GM21528 (cell line): ENCODE measurements at regions not wholly inside any gene's neighbourhood (a gene's known extent, or its start where the extent isn't known, plus 50 kb on each side); places are given as distances from the start of the nearest gene placed in this dataset.

Experiments
- ATAC-seq: cut with Tn5 transposase; IDR thresholded peaks from one replicate; pipeline ENCODE4 v1.9.1; 2021; ENCODE audit warnings: mild to moderate bottlenecking, moderate library complexity; ENCODE audit not compliant: unreplicated experiment, low FRiP score

DNA sequence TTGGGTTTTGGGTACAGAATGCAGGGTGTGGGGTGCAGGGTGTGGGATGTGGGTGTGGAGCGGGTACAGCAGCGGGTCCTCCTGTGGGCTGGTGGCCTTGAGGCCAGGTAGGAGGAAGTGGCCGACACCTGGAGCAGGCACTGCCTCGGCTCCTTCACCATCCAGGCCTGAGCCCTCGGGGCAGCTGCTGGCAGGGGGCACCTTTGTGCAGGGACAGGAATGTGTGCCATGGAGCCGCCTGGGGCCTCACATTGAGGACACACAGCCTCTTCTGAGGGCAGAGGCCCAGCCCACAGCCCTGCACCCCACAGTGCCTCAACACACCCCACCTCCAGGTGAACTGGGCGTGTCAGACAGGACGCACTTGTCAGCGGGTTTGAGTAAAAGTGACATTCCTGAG lies 984.0 kb downstream of the BRD1 start:
- ATAC-seq: no peak

DNA sequence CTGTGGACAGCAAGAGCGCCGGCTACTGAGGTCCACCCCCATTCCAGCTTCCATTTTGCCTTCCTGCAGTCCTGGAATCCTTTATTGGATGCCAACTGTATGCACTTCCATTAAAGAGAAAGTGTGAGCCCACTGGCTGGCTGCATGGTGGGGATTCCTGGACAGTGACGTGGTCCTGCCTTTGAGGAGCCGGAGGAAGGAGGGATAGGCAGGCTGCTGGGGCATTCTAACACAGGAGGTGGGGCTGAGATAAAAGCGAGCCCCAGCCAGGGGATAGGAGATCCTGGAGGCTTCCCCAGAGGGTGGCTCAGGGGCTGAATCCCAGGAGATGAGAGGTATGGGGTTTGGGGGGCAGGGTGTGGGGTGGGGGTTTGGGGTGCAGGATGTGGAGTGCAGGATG lies 984.7 kb downstream of the BRD1 start:
- no peak for ATAC-seq

DNA sequence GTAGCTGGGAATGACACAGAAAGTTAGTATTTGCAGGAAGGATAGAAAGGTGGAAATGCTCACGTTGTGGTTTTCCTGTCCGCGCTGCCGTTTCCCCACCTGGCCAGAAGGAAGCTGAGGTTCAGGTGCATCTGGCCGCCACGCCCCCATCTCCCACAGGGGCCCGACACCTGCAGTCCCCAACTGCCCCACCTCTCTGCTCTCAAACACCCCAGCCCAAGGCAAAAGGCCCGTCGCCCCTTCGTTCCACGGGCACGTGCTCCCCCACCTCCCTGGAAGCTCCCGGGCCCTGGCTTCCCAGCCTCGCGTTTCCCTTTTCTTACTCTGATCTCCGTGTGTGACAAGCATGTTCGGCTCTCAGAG lies 985.1 kb downstream of the BRD1 start:
- no peak for ATAC-seq

DNA sequence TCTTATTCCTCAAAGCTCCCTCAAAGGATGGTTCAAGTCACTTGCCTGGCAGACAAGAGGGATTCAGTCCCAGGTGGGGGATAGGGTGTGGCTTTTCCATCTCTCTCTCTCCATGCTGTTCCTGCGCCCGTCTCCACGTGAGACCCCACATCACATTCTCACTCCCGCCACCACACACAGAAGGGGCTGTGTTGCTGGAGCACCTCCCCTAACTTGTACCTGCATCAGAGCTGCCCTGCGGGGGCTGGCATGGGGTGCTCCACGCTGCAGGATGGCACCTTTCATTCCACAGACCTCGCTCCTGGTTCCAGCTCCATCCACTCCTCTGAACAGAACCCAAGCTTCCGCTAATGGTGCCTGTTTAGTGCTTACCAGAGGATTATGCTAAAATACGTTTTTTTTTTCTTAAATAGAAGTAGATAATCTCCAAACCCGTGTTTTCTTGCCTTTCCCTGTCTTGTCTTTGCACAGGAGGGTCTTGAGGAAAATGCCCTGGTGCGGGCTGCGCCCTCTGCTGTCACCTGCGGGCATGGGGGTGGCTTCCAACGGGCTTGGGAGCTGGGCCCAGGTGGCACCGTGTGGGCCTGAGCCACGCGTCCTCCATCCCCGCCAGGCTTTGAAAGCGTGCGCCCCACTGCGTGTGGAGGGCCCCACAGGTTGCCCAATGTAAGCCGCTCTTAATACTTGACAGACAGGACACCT lies 985.6 kb downstream of the BRD1 start:
- no peak for ATAC-seq

DNA sequence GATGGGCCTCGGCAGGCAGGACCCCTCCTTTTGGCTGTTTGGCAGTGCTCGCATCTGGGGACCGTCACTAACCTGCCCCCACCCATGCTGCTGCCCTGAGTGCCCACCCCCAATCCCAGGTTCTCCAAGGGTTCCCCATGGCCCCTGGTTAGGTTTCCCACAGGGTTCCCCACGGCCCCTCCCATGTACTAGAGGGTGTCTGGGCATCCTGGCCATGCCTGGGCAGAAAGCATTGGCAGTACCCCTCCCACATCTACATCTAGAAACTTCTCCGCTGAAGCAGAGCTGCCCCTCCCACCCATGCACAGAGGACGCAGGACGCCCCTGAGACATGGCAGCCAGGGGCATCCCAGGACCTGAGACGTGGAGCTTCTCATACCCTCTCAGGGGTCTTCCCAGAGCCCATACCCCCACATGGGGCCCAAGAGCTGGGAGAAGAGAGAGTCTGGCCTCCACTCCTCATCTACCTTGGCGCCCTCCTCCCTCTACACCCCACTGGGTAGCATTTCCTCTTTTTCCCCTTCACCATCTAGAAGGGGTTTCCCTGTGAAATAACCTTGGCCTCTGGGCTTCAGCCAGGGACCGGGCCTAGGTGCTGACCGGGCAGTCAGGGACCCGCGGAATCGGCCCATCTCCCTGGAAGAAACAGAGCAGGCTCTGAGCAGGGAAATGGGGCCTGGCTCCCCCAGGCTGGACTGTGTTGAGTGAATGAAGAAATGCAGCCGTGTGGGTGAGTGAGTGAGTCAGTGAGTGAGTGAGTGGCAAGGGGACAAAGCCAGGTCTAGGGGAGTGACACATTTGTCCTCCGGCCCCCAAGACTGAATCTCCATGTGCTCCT lies 987.3 kb downstream of the BRD1 start:
- no peak for ATAC-seq

DNA sequence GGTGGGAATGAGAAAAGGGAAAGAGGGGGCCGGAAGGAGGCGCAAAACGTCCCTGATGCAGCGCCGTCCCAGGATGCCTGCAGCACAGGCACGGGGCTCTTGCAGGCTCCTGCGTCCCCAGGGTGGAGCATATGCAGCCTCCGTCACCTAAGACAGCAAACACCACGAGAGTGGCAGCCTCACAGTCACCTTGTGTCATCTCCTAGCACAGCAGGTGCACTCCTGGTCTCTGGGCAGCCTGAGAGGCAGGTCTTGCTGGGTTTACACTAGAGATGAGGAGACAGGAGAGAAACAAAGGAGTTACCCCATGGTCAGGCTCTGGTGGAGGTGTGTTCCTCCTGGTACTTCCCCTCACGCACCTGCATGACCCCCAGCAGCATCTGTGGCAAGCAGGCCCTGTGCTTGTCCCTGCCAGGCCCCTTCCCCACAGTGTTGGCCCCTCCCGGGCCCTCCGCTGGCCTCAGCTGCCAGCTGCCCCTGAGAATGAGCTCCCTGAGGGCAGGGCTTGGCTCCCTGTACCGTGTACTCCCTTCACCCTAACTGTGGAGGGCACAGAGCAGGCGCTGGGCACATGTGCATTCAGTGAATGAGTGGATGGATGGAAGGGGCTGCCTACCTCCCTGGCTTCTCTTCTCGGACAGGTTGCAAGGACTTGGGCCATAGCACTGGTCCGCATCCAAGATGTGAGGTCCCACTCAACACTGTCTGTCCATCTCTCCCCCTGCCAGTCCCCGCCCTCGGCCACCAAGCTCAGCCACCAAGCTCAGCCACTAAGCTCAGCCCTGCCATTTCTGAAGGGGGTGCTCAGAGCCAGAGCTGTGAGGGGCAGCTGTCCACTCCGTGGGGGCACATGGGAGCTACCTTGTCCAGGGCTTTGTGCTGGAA lies 988.6 kb downstream of the BRD1 start:
- ATAC-seq: no peak

DNA sequence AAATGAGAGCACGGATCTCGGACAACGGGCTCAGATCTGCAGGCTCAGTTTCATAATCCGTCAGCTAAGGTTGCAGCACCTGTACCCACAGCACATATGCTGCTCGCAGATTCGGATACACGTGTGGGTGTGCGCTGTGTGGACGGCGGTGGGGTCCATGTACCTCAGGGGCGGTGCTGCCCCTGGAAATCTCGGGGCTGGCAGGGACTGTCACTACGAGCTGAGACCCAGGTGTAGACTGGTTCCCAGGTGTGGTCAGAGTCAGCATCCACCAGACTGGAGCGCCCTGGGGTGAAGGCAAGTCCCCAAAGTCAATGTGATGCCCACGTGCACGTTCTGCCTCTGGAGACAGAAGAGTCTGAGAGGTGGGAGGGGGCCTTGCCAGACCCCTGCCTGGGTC lies 989.3 kb downstream of the BRD1 start:
- ATAC-seq: no peak

DNA sequence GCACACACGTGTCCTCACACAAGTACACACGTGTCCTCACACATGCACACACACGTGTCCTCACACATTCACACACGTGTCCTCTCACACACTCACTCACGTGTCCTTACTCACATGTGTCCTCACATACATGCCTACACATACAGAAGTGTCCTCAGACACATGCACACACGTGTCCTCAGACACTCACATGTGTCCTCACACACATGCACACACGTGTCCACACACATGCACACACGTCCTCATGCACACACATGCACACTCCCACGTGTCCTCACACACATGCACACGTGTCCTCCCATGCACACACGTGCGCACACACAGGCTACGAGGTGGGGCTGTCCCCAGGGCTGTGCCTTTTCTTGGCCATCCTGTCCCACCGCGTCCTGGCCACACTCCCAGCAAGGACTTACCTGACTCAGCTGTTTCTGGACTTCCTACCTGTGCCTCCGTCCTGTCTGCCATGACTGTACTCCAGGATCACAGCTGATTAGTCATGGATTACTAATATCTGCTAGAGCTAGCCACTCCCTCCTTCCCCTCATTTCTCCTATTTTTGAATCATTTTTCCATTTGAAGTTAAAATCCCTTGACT lies 990.2 kb downstream of the BRD1 start:
- ATAC-seq: no peak

DNA sequence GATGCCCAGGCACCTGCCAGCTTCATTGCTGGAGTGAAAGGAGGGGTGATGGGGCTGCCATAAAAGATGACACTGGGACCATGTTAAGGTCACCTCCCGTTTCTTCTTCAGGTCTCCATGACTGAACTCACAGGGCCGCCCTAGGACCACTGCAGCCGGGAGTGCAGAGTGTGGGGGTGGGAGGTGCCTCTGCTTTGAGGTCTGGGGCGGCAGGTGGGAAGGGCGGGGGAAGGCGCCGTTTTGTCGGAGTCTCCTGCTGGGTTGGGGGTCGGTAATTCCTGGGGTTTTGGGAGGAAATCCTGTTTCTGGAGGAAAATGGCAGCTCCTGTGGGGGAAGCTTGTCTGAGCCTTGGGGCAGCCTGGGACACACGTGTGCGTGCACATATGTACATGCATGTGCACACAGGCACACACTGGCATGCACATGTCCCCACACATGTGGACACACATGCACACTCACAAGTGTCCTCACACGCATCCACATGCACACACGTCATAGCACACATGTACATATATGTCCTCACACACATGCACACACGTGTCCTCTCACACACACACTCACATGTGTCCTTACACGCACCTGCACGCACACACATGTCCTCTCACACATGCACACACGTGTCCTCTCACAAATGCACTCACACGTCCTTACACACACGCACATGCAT lies 990.9 kb downstream of the BRD1 start:
- ATAC-seq: no peak

DNA sequence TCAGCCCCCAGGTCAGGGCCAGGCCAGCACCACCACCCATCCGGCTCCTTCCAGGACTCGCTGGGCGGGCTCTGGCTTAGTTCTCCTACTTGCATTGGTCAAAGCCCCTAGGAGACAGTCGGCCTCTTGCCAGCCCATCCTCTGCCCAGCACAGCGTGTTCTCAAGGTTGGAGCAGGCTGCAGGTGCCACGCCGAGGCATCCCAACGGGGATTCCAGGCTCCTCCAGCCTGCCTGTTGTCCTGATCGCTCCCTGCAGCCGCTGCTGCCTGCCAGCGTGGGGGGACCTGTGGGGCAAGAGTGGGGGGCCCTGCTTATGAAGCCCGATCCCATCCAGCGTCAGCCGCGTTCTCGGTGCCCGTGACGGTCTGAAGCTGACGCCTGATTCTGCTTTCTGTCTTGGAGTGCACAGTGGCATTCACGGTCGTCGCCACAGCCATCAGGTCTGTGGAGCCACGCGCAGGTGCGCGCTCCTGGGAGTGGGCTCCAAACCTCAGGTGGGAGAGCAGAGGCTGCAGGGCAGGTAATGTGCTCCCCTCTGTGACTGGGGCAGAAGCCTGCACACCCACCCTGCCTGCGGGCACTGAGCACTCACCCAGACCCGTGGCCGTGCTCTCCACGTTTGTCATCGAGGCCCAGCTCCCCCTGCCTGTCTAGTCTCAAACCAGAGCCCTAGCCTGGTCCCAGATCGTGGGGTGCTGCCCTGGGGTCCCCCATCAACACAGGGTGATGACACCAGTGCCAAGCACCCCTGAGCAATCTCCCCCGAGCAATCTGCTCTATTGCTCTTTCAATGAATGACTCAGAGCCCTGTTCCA lies 991.6 kb downstream of the BRD1 start:
- no peak for ATAC-seq

DNA sequence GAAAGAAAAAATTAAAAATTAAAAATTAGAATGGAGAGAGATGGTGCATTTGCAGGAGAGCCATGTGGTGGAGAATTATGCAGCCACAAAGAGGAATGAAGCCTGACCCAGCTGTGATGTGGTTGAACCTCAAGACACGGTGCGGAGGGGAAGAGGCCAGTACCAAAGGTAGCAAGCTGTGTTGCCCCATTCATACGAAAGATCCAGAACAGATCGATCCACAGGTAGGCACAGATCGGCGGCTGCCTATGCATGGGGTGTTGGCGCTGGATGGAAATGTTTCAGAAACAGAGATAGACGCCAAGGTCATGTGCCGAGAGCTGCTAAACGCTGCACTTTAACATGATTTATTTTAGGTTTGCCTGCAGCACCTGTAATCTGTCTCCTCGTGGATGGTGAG lies 992.3 kb downstream of the BRD1 start:
- no peak for ATAC-seq

DNA sequence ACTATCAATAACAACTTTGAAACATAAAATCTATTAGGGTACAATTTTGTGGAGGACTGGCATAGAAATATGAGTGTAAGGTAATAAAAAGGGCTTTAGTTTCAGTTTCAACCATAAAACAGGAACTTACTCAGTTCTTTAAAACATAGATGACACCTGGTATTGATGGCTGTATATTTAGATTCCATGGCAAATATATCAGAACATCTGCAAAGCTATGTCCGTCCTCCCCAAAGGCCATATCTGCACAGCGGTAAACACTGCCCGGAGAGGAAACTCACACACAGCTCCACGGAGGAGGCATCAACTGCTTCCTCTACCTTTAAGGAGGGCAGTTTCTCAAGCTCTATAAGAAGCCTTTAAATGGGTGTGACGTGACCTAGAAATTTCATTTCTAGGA lies 993.3 kb downstream of the BRD1 start:
- ATAC-seq: no peak

DNA sequence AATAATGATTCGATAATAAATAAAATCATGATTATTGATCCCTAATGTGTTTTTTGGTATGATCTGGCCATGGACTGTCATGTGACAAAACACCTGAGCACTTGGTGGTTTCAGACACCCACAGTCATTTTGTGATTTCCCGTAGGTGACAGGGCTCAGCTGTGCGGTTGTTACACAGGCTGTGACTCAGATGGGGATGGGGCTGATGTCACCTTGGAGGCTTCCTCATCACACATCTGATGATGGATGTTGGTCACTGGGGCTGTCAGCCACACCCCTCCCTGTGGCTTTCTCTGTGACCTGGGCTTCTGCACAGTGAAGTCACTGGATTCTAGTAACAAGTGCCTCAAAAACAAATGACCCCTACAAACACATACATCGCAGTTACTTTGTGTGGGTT lies 995.1 kb downstream of the BRD1 start:
- ATAC-seq: no peak

DNA sequence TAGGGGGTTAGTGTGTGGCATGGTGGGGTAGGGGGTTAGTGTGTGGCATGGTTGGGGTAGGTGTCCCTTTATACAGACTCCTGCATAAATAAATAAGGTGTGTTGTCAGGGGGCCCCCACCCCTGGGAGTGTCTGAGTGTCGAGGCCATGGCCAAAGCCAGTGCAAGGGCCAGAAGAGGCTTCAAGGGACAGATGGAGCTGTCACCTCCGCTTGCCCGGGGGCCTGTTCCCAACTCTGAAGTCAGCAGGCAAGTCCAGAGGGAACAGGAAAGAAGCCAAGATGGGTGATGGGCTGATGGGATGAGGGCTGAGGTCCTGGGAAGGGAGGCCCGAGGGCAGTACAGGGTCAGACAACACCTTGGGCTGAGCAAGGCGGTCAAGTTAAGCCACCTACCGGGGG lies 997.8 kb downstream of the BRD1 start:
- no peak for ATAC-seq

DNA sequence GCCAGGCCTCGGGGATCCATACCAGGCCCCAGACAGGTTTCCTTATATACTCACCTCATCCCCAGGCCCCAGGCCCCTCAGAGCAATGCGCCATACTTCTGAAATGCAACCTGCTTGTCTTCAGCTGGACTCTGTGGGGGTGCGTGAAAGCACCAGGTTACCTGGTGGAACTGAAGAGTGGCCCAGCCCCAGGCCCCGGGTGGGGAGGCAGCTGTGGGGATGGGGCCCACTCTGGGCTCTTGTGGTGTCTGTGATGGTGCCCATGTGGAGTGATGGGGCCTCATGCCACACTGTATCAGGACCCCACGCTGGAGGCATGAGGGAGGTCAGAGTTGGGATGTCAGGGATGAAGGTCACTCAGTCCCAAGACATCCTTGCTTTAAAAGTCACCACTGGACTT lies 999.0 kb downstream of the BRD1 start:
- ATAC-seq: no peak

DNA sequence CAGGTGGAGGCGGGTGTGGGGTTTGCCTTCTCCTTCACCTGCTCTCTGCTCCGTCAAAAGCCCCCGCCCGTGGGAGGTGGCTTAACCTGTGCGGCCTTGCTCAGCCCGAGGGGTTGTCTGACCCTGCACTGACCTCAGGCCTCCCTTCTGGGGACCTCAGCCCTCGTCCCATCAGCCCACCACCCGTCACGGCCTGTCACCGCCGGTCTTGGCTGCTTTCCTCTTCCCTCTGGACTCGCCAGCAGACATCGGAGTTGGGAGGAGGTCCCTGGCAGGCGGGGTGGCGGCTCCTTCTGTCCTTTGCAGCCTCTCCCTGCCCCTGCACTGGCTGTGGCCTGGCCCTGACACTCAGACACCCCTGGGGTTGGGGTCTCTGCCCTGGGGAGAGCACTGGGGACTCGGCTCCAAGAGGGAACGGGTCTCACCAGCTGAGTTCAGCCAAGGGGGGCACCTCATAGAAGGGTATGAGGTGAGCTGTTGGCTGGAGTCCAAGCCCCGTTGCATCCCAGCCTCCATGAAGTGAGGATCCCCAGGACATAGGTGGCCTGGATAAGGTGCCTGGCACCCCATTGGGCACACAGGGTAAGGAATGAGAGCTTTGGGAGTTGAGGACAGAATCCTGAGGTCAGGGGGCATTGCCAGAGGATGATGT lies 999.6 kb downstream of the BRD1 start:
- no peak for ATAC-seq

DNA sequence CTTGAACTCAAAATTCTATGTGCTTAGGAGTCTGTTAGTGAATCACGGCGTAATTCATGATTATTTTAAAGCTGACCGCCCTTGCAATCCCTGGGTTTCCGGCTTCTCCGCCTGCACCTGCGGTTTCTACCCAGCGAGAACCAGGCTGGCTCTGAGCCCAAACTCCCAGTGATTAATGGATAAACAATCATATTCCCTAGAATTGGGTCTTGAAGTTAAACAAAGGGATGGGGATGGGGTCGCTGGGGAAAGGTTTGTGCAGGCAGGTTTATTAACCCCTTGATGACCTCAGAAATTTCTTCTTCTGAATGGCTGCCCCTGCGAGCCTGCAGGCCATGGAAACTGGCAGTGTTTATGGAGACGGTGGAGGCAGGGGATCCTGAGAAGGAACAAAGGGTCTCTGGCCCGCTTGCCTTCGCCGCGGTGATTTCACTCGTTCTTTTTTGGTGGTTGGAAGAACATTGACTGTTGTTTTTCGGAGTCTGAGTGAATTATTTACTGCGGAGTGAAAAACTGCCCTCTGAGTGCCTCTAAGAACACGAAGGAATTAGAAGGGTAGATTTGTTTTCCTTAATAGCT lies 1000.3 kb downstream of the BRD1 start:
- no peak for ATAC-seq

DNA sequence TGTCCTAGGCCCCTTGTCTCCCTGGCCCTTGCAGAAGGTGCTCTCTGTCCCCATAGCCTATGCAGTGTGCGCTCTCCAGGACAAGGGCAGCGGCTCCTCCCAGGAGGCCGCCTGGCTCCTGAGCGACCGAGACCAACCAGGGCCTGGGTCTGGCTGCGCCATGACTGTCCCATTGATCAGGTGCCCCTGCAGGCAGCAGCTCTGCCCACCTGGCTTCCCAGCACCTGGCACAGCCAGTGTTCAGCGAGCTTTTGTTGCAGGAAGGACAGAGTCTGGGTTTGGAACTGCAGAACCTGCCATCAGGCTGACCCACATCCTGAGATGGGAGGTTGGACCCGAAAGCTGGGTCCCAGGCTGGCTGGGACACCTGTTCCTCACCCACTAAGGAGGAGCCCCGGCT lies 1001.1 kb downstream of the BRD1 start:
- no peak for ATAC-seq
